H9 (cell line): ENCODE measurements at regions not wholly inside any gene's neighbourhood (a gene's known extent, or its start where the extent isn't known, plus 50 kb on each side); places are given as distances from the start of the nearest gene placed in this dataset.
A peak's percentile ranks its signal among the peaks of the same experiment; 100 is the strongest.

ENCODE experiments used
- DNase-seq: peaks from one replicate; pipeline ENCODE4 v3.0.0-alpha.2; 2017
- H2AFZ ChIP-seq: one replicate; pipeline ENCODE4 v1.6.1; 2013; ENCODE audit warnings: mild to moderate bottlenecking, low read length, control low read depth, moderate library complexity
- H2AK5ac ChIP-seq: 2 replicates; pipeline ENCODE4 v1.6.1; 2013; ENCODE audit warnings: low read length, control low read depth, mixed read lengths; ENCODE audit not compliant: insufficient read length
- H2BK120ac ChIP-seq: one replicate; pipeline ENCODE4 v1.6.1; 2013; ENCODE audit warnings: low read depth, mild to moderate bottlenecking, low read length, control low read depth, inconsistent platforms; ENCODE audit not compliant: poor library complexity, severe bottlenecking
- H2BK12ac ChIP-seq: 2 replicates; pipeline ENCODE4 v1.6.1; 2013; ENCODE audit warnings: low read length, control low read depth, mixed read lengths, low read depth; ENCODE audit not compliant: insufficient read length
- H2BK15ac ChIP-seq: 2 replicates; pipeline ENCODE4 v1.6.1; 2013; ENCODE audit warnings: low read depth, low read length, control low read depth
- H2BK20ac ChIP-seq: one replicate; pipeline ENCODE4 v1.6.1; 2013; ENCODE audit warnings: low read depth, mild to moderate bottlenecking, low read length, control low read depth, inconsistent platforms; ENCODE audit not compliant: poor library complexity, severe bottlenecking
- H2BK5ac ChIP-seq: 2 replicates; pipeline ENCODE4 v1.6.1; 2013; ENCODE audit warnings: low read length, control low read depth, mixed read lengths; ENCODE audit not compliant: insufficient read length
- H3K14ac ChIP-seq: 2 replicates; pipeline ENCODE4 v1.6.1; 2013; ENCODE audit warnings: low read length, control low read depth; ENCODE audit not compliant: insufficient read depth
- H3K18ac ChIP-seq: 2 replicates; pipeline ENCODE4 v1.6.1; 2013; ENCODE audit warnings: low read depth, mild to moderate bottlenecking, mixed read lengths, low read length, control low read depth; ENCODE audit not compliant: insufficient read length
- H3K23ac ChIP-seq: 2 replicates; pipeline ENCODE4 v1.6.1; 2013; ENCODE audit warnings: low read length, control low read depth, mixed read lengths, low read depth; ENCODE audit not compliant: insufficient read length
- H3K23me2 ChIP-seq: 2 replicates; pipeline ENCODE4 v1.6.1; 2013; ENCODE audit warnings: low read depth, mild to moderate bottlenecking, mixed read lengths, low read length, control low read depth; ENCODE audit not compliant: insufficient read length, poor library complexity, severe bottlenecking
- H3K27ac ChIP-seq: 2 replicates; pipeline ENCODE4 v1.5.1; 2013; ENCODE audit warnings: low read length, control low read depth, mixed read lengths, low read depth; ENCODE audit not compliant: insufficient read length
- H3K27me3 ChIP-seq: 2 replicates; pipeline ENCODE4 v1.6.1; 2013; ENCODE audit warnings: low read length, control low read depth, inconsistent platforms; ENCODE audit not compliant: insufficient read depth
- H3K4ac ChIP-seq: 2 replicates; pipeline ENCODE4 v1.6.1; 2013; ENCODE audit warnings: low read depth, mild to moderate bottlenecking, control low read depth, inconsistent platforms, low read length, moderate library complexity
- H3K4me1 ChIP-seq: 2 replicates; pipeline ENCODE4 v1.6.1; 2013; ENCODE audit warnings: low read length, control low read depth, inconsistent platforms; ENCODE audit not compliant: insufficient read depth
- H3K4me2 ChIP-seq: 2 replicates; pipeline ENCODE4 v1.6.1; 2013; ENCODE audit warnings: low read length, control low read depth, mixed read lengths; ENCODE audit not compliant: insufficient read length, insufficient read depth
- H3K56ac ChIP-seq: 2 replicates; pipeline ENCODE4 v1.6.1; 2013; ENCODE audit warnings: low read depth, mild to moderate bottlenecking, mixed read lengths, low read length, control low read depth; ENCODE audit not compliant: insufficient read length
- H3K79me1 ChIP-seq: 2 replicates; pipeline ENCODE4 v1.6.1; 2013; ENCODE audit warnings: low read depth, mild to moderate bottlenecking, moderate library complexity, low read length, control low read depth, inconsistent platforms; ENCODE audit not compliant: insufficient read depth, poor library complexity, severe bottlenecking
- H3K79me2 ChIP-seq: 2 replicates; pipeline ENCODE4 v1.6.1; 2013; ENCODE audit warnings: low read length, control low read depth, inconsistent platforms; ENCODE audit not compliant: insufficient read depth
- H3K9ac ChIP-seq: 2 replicates; pipeline ENCODE4 v1.6.1; 2013; ENCODE audit warnings: low read length, control low read depth, mixed read lengths; ENCODE audit not compliant: insufficient read length; ENCODE audit errors: extremely low read depth
- H3K9me3 ChIP-seq: one replicate; pipeline ENCODE4 v1.6.1; 2013; ENCODE audit warnings: low read depth, low read length, inconsistent platforms; ENCODE audit not compliant: control insufficient read depth
- H3T11ph ChIP-seq: one replicate; pipeline ENCODE4 v1.6.1; 2013; ENCODE audit warnings: mild to moderate bottlenecking, low read length, control low read depth, inconsistent platforms
- H4K20me1 ChIP-seq: one replicate; pipeline ENCODE4 v1.6.1; 2013; ENCODE audit not compliant: control insufficient read depth, insufficient read length, insufficient read depth
- H4K5ac ChIP-seq: 2 replicates; pipeline ENCODE4 v1.6.1; 2013; ENCODE audit warnings: low read depth, mild to moderate bottlenecking, mixed read lengths, low read length, control low read depth; ENCODE audit not compliant: insufficient read length
- H4K8ac ChIP-seq: replicated peaks from 2 replicates; pipeline ENCODE4 v1.6.1; 2013; ENCODE audit warnings: low read length, control low read depth, mixed read lengths, low read depth; ENCODE audit not compliant: insufficient read length
- H4K91ac ChIP-seq: 2 replicates; pipeline ENCODE4 v1.6.1; 2013; ENCODE audit warnings: low read depth, mild to moderate bottlenecking, moderate library complexity, mixed read lengths, low read length, control low read depth; ENCODE audit not compliant: insufficient read length
- H3K27ac Mint-ChIP-seq, 3 experiments: 2 replicates in 2 of 3; 3 replicates in 1 of 3; pipeline ENCODE4 v1.8.0; 2020 to 2021; ENCODE audit warnings: mixed read lengths in 3 of 3, mild to moderate bottlenecking in 1 of 3, moderate library complexity in 1 of 3
- H3K27me3 Mint-ChIP-seq: 2 replicates; pipeline ENCODE4 v1.8.0; 2021; ENCODE audit warnings: low read depth, mild to moderate bottlenecking, moderate library complexity, mixed read lengths
- H3K36me3 Mint-ChIP-seq, 3 experiments: 2 replicates in 2 of 3; 3 replicates in 1 of 3; pipeline ENCODE4 v1.8.0; 2020 to 2021; ENCODE audit warnings: low read depth in 3 of 3, mixed read lengths in 3 of 3; ENCODE audit not compliant: insufficient read depth in 1 of 3
- H3K4me1 Mint-ChIP-seq, 2 experiments: 2 replicates each; pipeline ENCODE4 v1.8.0; 2020; ENCODE audit warnings: mixed read lengths in 2 of 2
- H3K4me3 Mint-ChIP-seq, 2 experiments: 2 replicates in 1 of 2; 3 replicates in 1 of 2; pipeline ENCODE4 v1.8.0; 2020 to 2021; ENCODE audit warnings: mild to moderate bottlenecking in 2 of 2, mixed read lengths in 2 of 2, moderate library complexity in 1 of 2
- H3K9me3 Mint-ChIP-seq, 2 experiments: 2 replicates in 1 of 2; 3 replicates in 1 of 2; pipeline ENCODE4 v1.8.0; 2020; ENCODE audit warnings: mild to moderate bottlenecking in 2 of 2, mixed read lengths in 2 of 2, moderate library complexity in 1 of 2
- CTCF ChIP-seq: fragments of 200-600 bp; sonication (generic); conservative IDR thresholded peaks from 3 replicates; pipeline ENCODE4 v1.8.0; 2021; ENCODE audit warnings: antibody characterized with exemption, mild to moderate bottlenecking
- WGBS: extraction: QIAGEN DNeasy Blood & Tissue Kit; methylation state at CpG from one replicate; pipeline ENCODE4 v1.1.7; 2013; ENCODE audit warnings: missing lambda C conversion rate, low lambda C conversion rate, mixed read lengths; ENCODE audit not compliant: insufficient read length; ENCODE audit errors: extremely low coverage; 5-methylcytosine and 5-hydroxymethylcytosine counted together

- no peak overlapping the region for H3K56ac ChIP-seq
- H3K27ac ChIP-seq = no peak overlapping the region
- no CpG with 5 or more reads among the region's 3 CpGs for WGBS
- no peak overlapping the region for H4K8ac ChIP-seq
- Mint-ChIP-seq H3K36me3 (no peaks in the 10 kb centered on the region; a peak in 1 of 7 replicates), H3K9me3 (peaks cover 6% of the 10 kb centered on the region in 2 experiments; a peak in 4 of 5 replicates), H3K27ac (no peak overlapping the region), H3K4me1 (peaks cover 0 to 4% of the 10 kb centered on the region in 2 experiments; a peak in 1 of 4 replicates), H3K4me3 (no peak overlapping the region), H3K27me3 (peaks cover 13% of the 10 kb centered on the region)
- H3K4me2 ChIP-seq = no peak overlapping the region
- H4K20me1 ChIP-seq = no peaks in the 10 kb centered on the region
- H2BK5ac ChIP-seq = no peak overlapping the region
- no peak overlapping the region for H2AK5ac ChIP-seq
- H3K23ac ChIP-seq = no peak overlapping the region
- peak; percentile 56 for TF ChIP-seq CTCF
- no peak overlapping the region for H3K4ac ChIP-seq
- H3T11ph ChIP-seq = no peak overlapping the region
- no peak overlapping the region for H2BK15ac ChIP-seq
- no peak overlapping the region for H2AFZ ChIP-seq
- no peak overlapping the region for H4K5ac ChIP-seq
- no peak overlapping the region for H2BK12ac ChIP-seq
- no peaks in the 10 kb centered on the region for H3K4me1 ChIP-seq
- no peak overlapping the region for H2BK20ac ChIP-seq
- no peaks in the 10 kb centered on the region for H3K79me1 ChIP-seq
- H3K79me2 ChIP-seq = no peaks in the 10 kb centered on the region
- no peak overlapping the region for H4K91ac ChIP-seq
- H2BK120ac ChIP-seq = no peak overlapping the region
- no peak overlapping the region for H3K18ac ChIP-seq
- DNase-seq = peak; percentile 61
- no peaks in the 10 kb centered on the region for H3K27me3 ChIP-seq
- no peak overlapping the region for H3K14ac ChIP-seq
- H3K9ac ChIP-seq = no peak overlapping the region
- H3K9me3 ChIP-seq = no peaks in the 10 kb centered on the region
- no peaks in the 10 kb centered on the region for H3K23me2 ChIP-seq
Observed at GRCh38 chr11:114909866-114910265, 231.5 kb downstream of the NXPE2 start.
